Heart right ventricle (tissue), 16 donors: ENCODE measurements at regions not wholly inside any gene's neighbourhood (a gene's known extent, or its start where the extent isn't known, plus 50 kb on each side); places are given as distances from the start of the nearest gene placed in this dataset.
"Not testable (repeated sequence)": the region's sequence is repeated elsewhere in the genome, so short reads cannot be mapped to it uniquely, and the experiment has no call there.

Experiments
- ATAC-seq, 8 donors: fragments of 200-7000 bp; cut with Tn5 transposase; one replicate each; pipeline ENCODE4 v1.9.1; 2020; ENCODE audit warnings: mild to moderate bottlenecking in 8 of 8, moderate library complexity in 8 of 8, moderate number of reproducible peaks in 1 of 8
- DNase-seq, 2 donors: peaks; one replicate each; pipeline ENCODE4 v3.0.0-alpha.2; 2020
- H3K27ac ChIP-seq, 10 donors: fragments of 200-600 bp; sonication (generic) in 2 of 10; one replicate each; pipeline versions ENCODE4 v1.5.0 to v1.8.0; 2020 to 2022; ENCODE audit warnings: mild to moderate bottlenecking in 3 of 10
- H3K27me3 ChIP-seq, 7 donors: fragments of 200-600 bp; one replicate each; pipeline ENCODE4 v1.8.0; 2021 to 2022; ENCODE audit warnings: mild to moderate bottlenecking in 2 of 7
- H3K36me3 ChIP-seq, 9 donors: fragments of 200-600 bp; sonication (generic) in 1 of 9; one replicate each; pipeline versions ENCODE4 v1.5.0 to v1.8.0; 2020 to 2022; ENCODE audit warnings: mild to moderate bottlenecking in 2 of 9
- H3K4me1 ChIP-seq, 9 donors: fragments of 200-600 bp; sonication (generic) in 1 of 9; one replicate each; pipeline versions ENCODE4 v1.5.0 to v1.8.0; 2020 to 2022; ENCODE audit warnings: mild to moderate bottlenecking in 4 of 9
- H3K4me3 ChIP-seq, 10 donors: fragments of 200-600 bp; sonication (generic) in 2 of 10; one replicate each; pipeline versions ENCODE4 v1.5.0 to v1.8.0; 2020 to 2022; ENCODE audit warnings: mild to moderate bottlenecking in 7 of 10, moderate library complexity in 2 of 10
- H3K9me3 ChIP-seq, 11 donors: fragments of 200-600 bp in 10 of 11; sonication (generic) in 2 of 11; one replicate each; pipeline versions ENCODE4 v1.5.0 to v1.8.0; 2013 to 2022; ENCODE audit warnings: mild to moderate bottlenecking in 2 of 11, control low read depth in 1 of 11, moderate library complexity in 1 of 11
- WGBS, 2 donors: extraction: QIAGEN DNeasy Blood & Tissue Kit; methylation state at CpG; one replicate each; pipeline ENCODE4 v1.1.7; 2013; ENCODE audit warnings: inconsistent platforms in 1 of 2; 5-methylcytosine and 5-hydroxymethylcytosine counted together
- intact Hi-C, 10 donors: fragments of 100-400 bp; cut with DNase I; formaldehyde crosslinking; loops; one replicate each; pipeline versions ENCODE4 v1.11.1 to v1.14.2; 2022
- TF ChIP-seq, protein P1 (sequence below), 9 donors: fragments of 200-600 bp; sonication (generic) in 2 of 9; IDR thresholded peaks; one replicate each; pipeline versions ENCODE4 v1.5.0 to v1.8.0; 2021 to 2022; ENCODE audit warnings: antibody characterized with exemption in 9 of 9, mild to moderate bottlenecking in 5 of 9, moderate library complexity in 1 of 9
- donor health status: Arrhythmogenic right ventricular cardiomyopathy.
- donor health status: ischemic (EF 13 %, LVEDD 7.1; RV severe dilation, severe dysfunction).
- donor health status: healthy with polysubstance abuse.
- donor health status: DM: no; HTN: yes; CAD: no.
- donor health status: DM: no; HTN: no; CAD: no.
- donor health status: ischemic (EF 25% LVEDD 6.9; RV normal size, moderate dysfunction).
- donor health status: ischemic (EF 25% LVEDD 5.7; RV mildly dilated, moderate dysfunction).
- donor health status: healthy.
- donor health status: DM: yes; HTN: yes; CAD: no.
- donor health status: Ischemic cardiomyopathy.
- donor health status: ischemic (EF 35%, LVEDD 5.7; RV mildly dilated, moderate dysfunction).
- donor health status: nonischemic (EF 11% LVEDD 7.7; RV severe dilation, severe dysfunction).
- donor health status: DM: yes; HTN: yes; CAD: no.
- donor health status: PGD.
- donor health status: ischemic (EF 29% LVEDD 5.4; RV normal size, mild dysfunction).
- donor health status: nonischemic (EF 23%, LVEDD 6.1; RV moderate dilation, normal function).

DNA sequence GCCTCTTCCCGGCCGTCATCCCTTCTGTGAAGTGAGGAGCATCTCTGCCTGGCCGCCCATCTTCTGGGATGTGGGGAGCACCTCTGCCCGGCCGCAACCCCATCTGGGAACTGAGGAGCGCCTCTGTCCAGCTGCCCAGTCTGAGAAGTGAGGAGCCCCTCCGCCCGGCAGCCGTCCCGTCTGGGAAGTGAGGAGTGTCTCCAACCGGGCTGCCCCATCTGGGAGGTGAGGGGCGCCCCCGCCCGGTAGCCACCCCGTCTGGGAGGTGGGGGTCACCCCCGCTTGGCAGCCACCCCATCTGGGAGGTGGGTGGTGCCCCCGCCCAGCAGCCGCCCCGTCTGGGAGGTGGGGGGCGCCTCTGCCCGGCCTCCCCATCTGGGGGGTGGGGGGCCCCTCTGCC lies 142.3 kb downstream of the LAS1L start:
- Histone ChIP-seq H3K9me3 (peaks cover 0 to 43% (median 0%) of the 10 kb centered on the region in 11 donors), H3K4me1 (no peaks in the 10 kb centered on the region), H3K27ac (no peak overlapping the region), H3K36me3 (no peaks in the 10 kb centered on the region), H3K4me3 (no peak overlapping the region), H3K27me3 (peaks cover 0 to 5% (median 0%) of the 10 kb centered on the region in 7 donors)
- ATAC-seq (no peak), DNase-seq (no peak)
- intact Hi-C loops = no loop called here
- WGBS, 2 donors = 91 to 96% methylated on average over 17 to 21 of the region's 21 CpGs
- TF ChIP-seq, protein P1, sequence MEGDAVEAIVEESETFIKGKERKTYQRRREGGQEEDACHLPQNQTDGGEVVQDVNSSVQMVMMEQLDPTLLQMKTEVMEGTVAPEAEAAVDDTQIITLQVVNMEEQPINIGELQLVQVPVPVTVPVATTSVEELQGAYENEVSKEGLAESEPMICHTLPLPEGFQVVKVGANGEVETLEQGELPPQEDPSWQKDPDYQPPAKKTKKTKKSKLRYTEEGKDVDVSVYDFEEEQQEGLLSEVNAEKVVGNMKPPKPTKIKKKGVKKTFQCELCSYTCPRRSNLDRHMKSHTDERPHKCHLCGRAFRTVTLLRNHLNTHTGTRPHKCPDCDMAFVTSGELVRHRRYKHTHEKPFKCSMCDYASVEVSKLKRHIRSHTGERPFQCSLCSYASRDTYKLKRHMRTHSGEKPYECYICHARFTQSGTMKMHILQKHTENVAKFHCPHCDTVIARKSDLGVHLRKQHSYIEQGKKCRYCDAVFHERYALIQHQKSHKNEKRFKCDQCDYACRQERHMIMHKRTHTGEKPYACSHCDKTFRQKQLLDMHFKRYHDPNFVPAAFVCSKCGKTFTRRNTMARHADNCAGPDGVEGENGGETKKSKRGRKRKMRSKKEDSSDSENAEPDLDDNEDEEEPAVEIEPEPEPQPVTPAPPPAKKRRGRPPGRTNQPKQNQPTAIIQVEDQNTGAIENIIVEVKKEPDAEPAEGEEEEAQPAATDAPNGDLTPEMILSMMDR (IDR thresholded peaks at IDR 0.05) = no peak

DNA sequence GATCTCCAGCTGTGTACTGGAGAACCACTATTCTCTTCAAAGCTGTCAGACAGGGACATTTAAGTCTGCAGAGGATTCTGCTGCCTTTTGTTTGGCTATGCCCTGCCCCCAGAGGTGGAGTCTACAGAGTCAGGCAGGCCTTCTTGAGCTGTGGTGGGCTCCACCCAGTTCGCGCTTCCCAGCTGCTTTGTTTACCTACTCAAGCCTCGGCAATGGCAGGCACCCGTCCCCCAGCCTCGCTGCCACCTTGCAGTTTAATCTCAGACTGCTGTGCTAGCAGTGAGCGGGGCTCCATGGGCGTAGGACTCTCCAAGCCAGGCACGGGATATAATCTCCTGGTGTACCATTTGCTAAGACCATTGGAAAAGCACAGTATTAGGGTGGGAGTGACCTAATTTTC lies 145.5 kb downstream of the LAS1L start:
- DNase-seq, H3K27ac ChIP-seq, H3K36me3 ChIP-seq, H3K4me1 ChIP-seq, ATAC-seq, H3K27me3 ChIP-seq, intact Hi-C loops, H3K4me3 ChIP-seq: not testable (repeated sequence)
- 93% methylated on average over 7 to 8 of the region's 8 CpGs for WGBS, 2 donors
- H3K9me3 ChIP-seq = peaks cover 0 to 68% (median 10%) of the 10 kb centered on the region in 11 donors
